ENCODE measurements at regions not wholly inside any gene's neighbourhood (a gene's known extent, or its start where the extent isn't known, plus 50 kb on each side); places are given as distances from the start of the nearest gene placed in this dataset.
"Not testable (repeated sequence)": the region's sequence is repeated elsewhere in the genome, so short reads cannot be mapped to it uniquely, and the experiment has no call there.

DNA sequence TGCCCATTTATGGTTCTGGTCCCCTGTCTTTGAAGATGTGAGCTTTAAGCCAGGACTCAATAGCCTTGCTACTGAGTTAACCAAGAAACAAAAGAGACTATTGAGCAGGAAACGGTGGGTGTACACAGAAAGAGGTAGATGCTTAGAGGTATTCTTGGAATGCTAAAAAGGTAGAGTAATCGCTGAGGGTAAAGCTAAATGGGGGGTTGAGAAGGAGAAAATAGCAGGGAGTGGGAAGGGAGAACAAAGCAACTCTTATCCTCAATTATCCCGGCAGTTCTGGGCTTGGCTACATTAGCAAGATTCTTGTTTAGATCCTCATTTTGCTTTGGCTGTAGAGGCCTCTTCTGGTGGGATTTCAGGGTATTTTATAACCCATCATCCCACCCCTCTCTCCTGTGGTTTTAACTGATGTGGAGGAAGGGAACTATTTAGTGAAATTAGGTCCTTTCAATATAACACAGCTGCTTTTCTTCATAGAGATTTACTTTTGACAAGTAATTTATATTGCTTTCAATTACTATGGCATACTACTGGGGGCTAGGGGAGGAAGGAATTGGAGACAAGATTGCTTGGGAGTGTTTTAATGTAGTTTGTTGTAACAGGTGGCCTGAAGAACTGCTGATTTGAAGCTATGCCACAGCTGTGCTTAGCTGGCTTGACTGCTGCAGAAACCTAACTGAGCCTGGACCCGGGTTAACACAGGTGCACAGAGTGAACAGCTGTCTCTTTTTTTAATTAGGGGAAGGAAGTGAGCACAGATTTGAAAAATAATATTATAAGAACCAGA is 234.3 kb upstream of the CCDC54 start:
- Histone ChIP-seq H3K36me3 (ENCODE audit: control insufficient read depth, insufficient read depth, low read length) (no peaks in the 10 kb centered on the region), H3K9me3 (ENCODE audit: control insufficient read depth, insufficient read depth, low read length) (no peaks in the 10 kb centered on the region), H3K4me3 (ENCODE audit: low read depth, low read length) (no peak overlapping the region), H3K9ac (ENCODE audit: low read depth, low read length) (no peak overlapping the region), H3K4me1 (ENCODE audit: control insufficient read depth, insufficient read depth, low read length) (no peaks in the 10 kb centered on the region), H3K27me3 (ENCODE audit: control insufficient read depth, insufficient read depth, low read length) (no peaks in the 10 kb centered on the region)

DNA sequence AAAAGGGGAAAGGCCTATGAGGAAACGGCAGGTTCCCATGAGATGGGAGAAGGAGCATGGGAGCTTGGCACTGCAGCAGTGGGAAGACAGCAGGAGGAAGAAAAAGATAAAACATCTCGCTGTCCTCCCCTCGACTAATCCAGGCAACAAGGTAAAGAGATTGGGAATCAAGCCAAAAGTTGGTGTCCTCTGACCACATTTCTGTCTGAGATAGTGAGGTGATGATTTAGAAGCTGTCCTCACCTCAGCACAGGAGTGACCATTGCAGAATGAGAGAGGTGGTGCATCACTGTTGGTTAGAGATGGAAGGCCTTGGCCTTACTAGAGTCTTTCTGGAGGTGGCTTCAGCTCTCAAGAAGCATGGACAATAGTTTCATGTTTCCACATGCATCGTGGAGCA is 226.6 kb upstream of the CCDC54 start:
- H3K4me3 ChIP-seq (ENCODE audit: low read depth, low read length) = no peak overlapping the region
- no peak overlapping the region for H3K9ac ChIP-seq (ENCODE audit: low read depth, low read length)
- no peaks in the 10 kb centered on the region for H3K4me1 ChIP-seq (ENCODE audit: control insufficient read depth, insufficient read depth, low read length)
- H3K9me3 ChIP-seq (ENCODE audit: control insufficient read depth, insufficient read depth, low read length) = no peaks in the 10 kb centered on the region
- H3K36me3 ChIP-seq (ENCODE audit: control insufficient read depth, insufficient read depth, low read length) = no peaks in the 10 kb centered on the region
- no peaks in the 10 kb centered on the region for H3K27me3 ChIP-seq (ENCODE audit: control insufficient read depth, insufficient read depth, low read length)

DNA sequence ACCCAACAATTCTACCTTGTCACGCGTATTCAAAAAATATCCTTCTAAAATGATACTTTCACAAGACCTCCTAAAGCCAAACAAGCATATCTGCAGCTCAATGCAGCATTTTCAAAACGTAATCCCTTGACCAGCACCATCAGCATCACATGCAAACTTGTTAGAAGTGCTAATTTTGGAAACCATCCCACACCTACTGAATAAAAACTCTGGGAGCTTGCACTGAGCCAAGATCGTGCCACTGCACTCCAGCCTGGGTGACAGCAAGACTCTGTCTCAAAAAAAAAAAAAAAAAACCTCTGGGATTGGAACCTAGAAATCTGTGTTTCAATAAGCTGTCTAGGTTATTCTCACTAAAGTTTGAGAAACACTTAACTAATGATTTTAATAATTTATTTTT is 223.3 kb upstream of the CCDC54 start:
- H3K4me1 ChIP-seq (ENCODE audit: control insufficient read depth, insufficient read depth, low read length) = no peaks in the 10 kb centered on the region
- no peaks in the 10 kb centered on the region for H3K27me3 ChIP-seq (ENCODE audit: control insufficient read depth, insufficient read depth, low read length)
- H3K36me3 ChIP-seq (ENCODE audit: control insufficient read depth, insufficient read depth, low read length) = peaks cover 4% of the 10 kb centered on the region
- no peak overlapping the region for H3K9ac ChIP-seq (ENCODE audit: low read depth, low read length)
- H3K9me3 ChIP-seq (ENCODE audit: control insufficient read depth, insufficient read depth, low read length) = no peaks in the 10 kb centered on the region
- no peak overlapping the region for H3K4me3 ChIP-seq (ENCODE audit: low read depth, low read length)

DNA sequence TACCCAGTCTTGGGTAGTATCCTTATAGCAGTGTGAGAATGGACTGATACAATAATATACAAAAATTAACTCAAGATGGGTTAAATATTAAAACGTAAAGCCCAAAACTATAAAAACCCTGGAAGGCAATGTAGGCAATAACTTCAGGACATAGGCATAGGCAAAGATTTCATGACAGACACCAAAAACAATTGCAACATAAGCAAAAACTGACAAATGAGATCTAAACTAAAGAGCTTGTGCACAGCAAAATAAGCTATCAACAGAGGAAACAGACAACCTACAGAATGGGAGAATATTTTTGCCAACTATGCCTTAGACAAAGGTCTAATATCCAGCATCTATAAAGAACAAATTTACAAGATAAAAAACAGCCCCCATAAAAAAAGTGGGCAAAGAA is 204.8 kb upstream of the CCDC54 start:
- Histone ChIP-seq H3K9me3 (ENCODE audit: control insufficient read depth, insufficient read depth, low read length) (no peaks in the 10 kb centered on the region), H3K36me3 (ENCODE audit: control insufficient read depth, insufficient read depth, low read length) (no peaks in the 10 kb centered on the region), H3K4me1 (ENCODE audit: control insufficient read depth, insufficient read depth, low read length) (no peaks in the 10 kb centered on the region), H3K9ac (ENCODE audit: low read depth, low read length) (no peak overlapping the region), H3K27me3 (ENCODE audit: control insufficient read depth, insufficient read depth, low read length) (no peaks in the 10 kb centered on the region), H3K4me3 (ENCODE audit: low read depth, low read length) (no peak overlapping the region)

DNA sequence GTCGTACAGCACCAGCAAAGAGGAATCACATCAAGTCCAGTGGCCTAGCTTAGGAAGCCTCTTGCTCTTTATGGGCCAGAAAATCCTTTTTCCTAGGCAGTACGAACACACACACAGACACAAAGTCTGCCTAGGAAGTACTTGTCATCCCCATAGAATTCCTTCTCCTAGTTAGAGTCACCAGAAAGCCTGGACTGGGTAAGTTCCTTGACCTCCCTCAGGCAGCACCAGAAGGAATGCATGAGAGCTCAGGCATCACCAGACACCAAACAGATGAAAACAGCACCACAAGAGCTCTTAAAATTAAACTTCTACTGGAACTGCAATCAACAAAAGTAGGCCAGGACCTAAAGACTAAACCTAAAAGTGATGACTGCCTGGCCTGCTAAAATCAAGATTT is 192.9 kb upstream of the CCDC54 start:
- Histone ChIP-seq H3K4me1 (ENCODE audit: control insufficient read depth, insufficient read depth, low read length) (no peaks in the 10 kb centered on the region), H3K36me3 (ENCODE audit: control insufficient read depth, insufficient read depth, low read length) (no peaks in the 10 kb centered on the region), H3K9ac (ENCODE audit: low read depth, low read length) (no peak overlapping the region), H3K4me3 (ENCODE audit: low read depth, low read length) (no peak overlapping the region), H3K27me3 (ENCODE audit: control insufficient read depth, insufficient read depth, low read length) (no peaks in the 10 kb centered on the region), H3K9me3 (ENCODE audit: control insufficient read depth, insufficient read depth, low read length) (no peaks in the 10 kb centered on the region)

DNA sequence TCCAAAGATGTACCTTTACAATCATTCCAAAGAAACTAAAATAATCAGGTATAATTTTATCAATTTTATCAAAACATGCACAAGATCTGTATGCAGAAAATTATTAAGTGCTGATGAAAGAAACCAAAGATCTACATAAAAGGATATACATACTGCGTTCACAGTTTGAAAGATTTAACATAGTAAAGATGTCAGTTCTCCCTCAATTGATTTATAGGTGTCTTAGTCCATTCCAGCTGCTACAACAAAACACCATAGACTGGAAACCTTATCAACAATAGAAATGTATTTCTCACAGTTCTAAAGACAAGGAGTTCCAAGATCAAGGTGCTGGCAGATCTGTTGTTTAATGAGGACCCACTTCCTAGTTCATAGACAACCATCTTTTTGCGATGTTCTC is 189.0 kb upstream of the CCDC54 start:
- Histone ChIP-seq H3K4me1 (ENCODE audit: control insufficient read depth, insufficient read depth, low read length) (no peaks in the 10 kb centered on the region), H3K36me3 (ENCODE audit: control insufficient read depth, insufficient read depth, low read length) (no peaks in the 10 kb centered on the region), H3K27me3 (ENCODE audit: control insufficient read depth, insufficient read depth, low read length) (no peaks in the 10 kb centered on the region), H3K4me3 (ENCODE audit: low read depth, low read length) (no peak overlapping the region), H3K9me3 (ENCODE audit: control insufficient read depth, insufficient read depth, low read length) (no peaks in the 10 kb centered on the region), H3K9ac (ENCODE audit: low read depth, low read length) (no peak overlapping the region)

DNA sequence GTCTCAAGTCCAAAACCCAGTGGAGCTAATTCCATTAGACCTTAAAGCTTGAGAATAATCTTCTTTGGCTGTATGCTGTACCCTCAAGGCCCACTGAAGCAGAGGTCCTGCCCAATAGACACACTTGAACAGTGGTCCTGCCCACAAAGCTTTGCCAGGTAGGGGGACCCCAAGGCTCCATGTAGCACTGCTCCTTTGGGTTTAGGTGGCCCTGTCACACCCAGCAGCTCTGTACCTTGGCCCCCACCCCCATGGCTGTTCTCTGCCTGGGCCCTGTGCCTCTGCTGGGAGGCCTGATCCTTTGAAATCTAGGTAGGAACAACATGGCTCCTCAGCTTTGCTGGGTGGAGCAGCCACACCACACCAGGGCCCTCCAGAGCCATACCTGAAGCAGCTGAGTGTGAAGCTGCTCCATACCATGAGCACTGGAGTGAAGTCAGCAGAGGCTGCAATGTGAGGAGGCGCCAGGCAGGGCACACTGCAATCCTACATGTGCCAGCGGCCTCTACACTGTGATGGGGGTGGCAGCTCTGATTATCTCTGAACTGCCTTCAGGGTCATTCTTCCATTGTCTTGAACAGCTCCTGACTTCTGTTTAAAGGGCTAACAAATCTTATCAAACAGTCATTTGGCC is 188.0 kb upstream of the CCDC54 start:
- no peaks in the 10 kb centered on the region for H3K36me3 ChIP-seq (ENCODE audit: control insufficient read depth, insufficient read depth, low read length)
- no peaks in the 10 kb centered on the region for H3K4me1 ChIP-seq (ENCODE audit: control insufficient read depth, insufficient read depth, low read length)
- H3K9ac ChIP-seq (ENCODE audit: low read depth, low read length) = no peak overlapping the region
- no peak overlapping the region for H3K4me3 ChIP-seq (ENCODE audit: low read depth, low read length)
- H3K9me3 ChIP-seq (ENCODE audit: control insufficient read depth, insufficient read depth, low read length) = no peaks in the 10 kb centered on the region
- no peaks in the 10 kb centered on the region for H3K27me3 ChIP-seq (ENCODE audit: control insufficient read depth, insufficient read depth, low read length)

DNA sequence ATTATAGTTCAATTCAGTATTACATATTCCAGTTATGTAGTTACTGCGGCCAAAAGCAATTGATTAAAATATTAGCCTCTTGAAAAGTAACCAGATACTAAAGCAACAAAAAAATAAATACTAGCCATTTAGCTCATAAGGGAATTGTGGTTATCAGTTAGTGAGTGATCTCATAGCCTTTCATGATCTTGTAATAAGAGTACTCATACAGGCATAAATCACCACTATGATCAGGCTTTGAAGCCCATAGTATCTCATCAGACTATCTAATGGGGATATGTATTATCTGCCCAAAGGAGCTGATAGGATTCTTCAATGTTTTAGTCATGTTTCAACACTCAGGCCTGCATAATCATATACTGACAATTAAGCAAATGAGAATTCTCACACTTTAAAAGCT is 184.1 kb upstream of the CCDC54 start:
- Histone ChIP-seq H3K27me3 (ENCODE audit: control insufficient read depth, insufficient read depth, low read length) (no peaks in the 10 kb centered on the region), H3K4me1 (ENCODE audit: control insufficient read depth, insufficient read depth, low read length) (no peaks in the 10 kb centered on the region), H3K9me3 (ENCODE audit: control insufficient read depth, insufficient read depth, low read length) (no peaks in the 10 kb centered on the region), H3K4me3 (ENCODE audit: low read depth, low read length) (no peak overlapping the region), H3K9ac (ENCODE audit: low read depth, low read length) (no peak overlapping the region), H3K36me3 (ENCODE audit: control insufficient read depth, insufficient read depth, low read length) (no peaks in the 10 kb centered on the region)

DNA sequence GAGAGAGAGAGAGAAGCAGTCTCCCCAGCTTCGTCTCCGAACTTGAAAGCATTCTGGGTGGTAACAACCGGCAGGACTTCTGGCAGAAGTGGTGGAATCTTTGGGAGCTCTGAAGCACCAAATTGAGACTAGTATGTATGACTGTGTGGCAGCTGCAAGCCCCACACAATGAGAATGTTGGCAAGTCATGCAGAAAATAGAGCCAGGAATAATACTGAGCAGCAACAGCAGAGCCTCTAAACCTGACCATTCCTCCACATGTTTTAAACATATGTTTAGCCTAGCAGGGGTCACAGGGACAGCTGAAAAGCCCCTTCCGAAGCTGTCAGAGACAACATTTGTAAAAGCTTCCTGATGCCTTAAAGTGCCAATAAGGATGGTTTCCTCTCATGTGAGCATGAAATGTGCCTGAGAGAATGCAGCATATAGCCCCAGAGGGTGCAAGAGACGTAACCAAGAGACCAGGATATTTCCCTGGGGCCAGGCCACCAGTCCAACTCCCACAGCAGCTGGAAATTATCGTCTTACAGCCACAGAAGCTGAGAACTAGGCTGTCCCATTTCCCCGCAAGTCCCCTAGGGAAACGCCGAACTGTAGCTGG is 178.6 kb upstream of the CCDC54 start:
- Histone ChIP-seq H3K4me1 (ENCODE audit: control insufficient read depth, insufficient read depth, low read length) (no peaks in the 10 kb centered on the region), H3K9ac (ENCODE audit: low read depth, low read length) (no peak overlapping the region), H3K36me3 (ENCODE audit: control insufficient read depth, insufficient read depth, low read length) (no peaks in the 10 kb centered on the region), H3K4me3 (ENCODE audit: low read depth, low read length) (no peak overlapping the region), H3K27me3 (ENCODE audit: control insufficient read depth, insufficient read depth, low read length) (no peaks in the 10 kb centered on the region), H3K9me3 (ENCODE audit: control insufficient read depth, insufficient read depth, low read length) (no peaks in the 10 kb centered on the region)

DNA sequence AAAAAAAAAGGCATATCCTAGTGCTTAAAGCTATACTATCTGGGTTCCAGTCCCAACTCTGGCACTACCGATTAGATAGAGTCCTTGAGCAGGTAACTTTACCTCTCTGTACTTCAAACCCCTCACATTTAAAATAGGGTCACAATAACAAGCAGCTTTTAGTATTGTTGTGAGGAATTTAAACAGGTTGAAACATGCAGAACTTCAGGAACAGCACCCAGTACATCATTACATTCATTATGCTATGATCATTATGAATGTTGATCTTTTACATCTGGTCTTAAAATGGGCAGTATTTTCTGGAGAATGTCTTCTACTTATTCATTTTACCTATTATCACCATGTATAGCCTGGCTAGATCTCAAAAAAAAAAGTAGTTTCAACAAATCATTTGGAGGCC is 176.1 kb upstream of the CCDC54 start:
- H3K4me3 ChIP-seq (ENCODE audit: low read depth, low read length) = no peak overlapping the region
- H3K36me3 ChIP-seq (ENCODE audit: control insufficient read depth, insufficient read depth, low read length) = no peaks in the 10 kb centered on the region
- no peaks in the 10 kb centered on the region for H3K4me1 ChIP-seq (ENCODE audit: control insufficient read depth, insufficient read depth, low read length)
- H3K9ac ChIP-seq (ENCODE audit: low read depth, low read length) = no peak overlapping the region
- H3K27me3 ChIP-seq (ENCODE audit: control insufficient read depth, insufficient read depth, low read length) = no peaks in the 10 kb centered on the region
- H3K9me3 ChIP-seq (ENCODE audit: control insufficient read depth, insufficient read depth, low read length) = no peaks in the 10 kb centered on the region

DNA sequence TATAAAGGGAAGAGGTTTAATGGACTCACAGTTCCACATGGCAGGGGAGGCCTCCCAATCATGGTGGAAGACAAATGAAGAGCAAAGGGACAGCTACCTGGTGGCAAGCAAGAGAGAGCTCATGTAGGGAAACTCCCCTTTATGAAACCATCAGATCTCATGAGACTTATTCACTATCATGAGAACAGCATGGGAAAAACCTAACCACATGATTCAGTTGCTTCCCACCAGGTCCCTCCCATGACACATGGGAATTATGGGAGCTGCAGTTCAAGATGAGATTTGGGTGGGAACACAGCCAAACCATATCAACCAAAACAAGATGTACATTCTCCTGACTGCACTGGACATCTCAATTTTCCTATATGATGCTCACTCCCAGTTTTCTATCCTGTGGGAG is 174.4 kb upstream of the CCDC54 start:
- not testable (repeated sequence) for H3K4me3 ChIP-seq (ENCODE audit: low read depth, low read length); H3K9me3 ChIP-seq (ENCODE audit: control insufficient read depth, insufficient read depth, low read length); H3K27me3 ChIP-seq (ENCODE audit: control insufficient read depth, insufficient read depth, low read length); H3K4me1 ChIP-seq (ENCODE audit: control insufficient read depth, insufficient read depth, low read length); H3K9ac ChIP-seq (ENCODE audit: low read depth, low read length); H3K36me3 ChIP-seq (ENCODE audit: control insufficient read depth, insufficient read depth, low read length)

DNA sequence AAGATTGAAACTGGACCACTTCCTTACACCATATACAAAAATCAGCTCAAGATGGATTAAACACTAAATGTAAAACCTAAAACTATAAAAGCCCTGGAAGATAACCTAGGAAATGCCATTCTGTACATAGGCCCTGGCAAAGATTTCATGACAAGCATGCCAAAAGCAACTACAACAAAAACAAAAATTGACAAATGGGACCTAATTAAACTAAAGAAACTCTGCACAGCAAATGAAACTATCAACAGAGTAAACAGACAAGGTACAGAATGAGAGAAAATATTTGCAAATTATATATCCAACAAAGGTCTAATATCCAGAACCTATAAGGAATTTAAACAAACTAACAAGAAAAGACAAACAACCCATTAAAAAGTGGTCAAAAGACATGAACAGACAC is 173.1 kb upstream of the CCDC54 start:
- no peaks in the 10 kb centered on the region for H3K36me3 ChIP-seq (ENCODE audit: control insufficient read depth, insufficient read depth, low read length)
- H3K9me3 ChIP-seq (ENCODE audit: control insufficient read depth, insufficient read depth, low read length) = no peaks in the 10 kb centered on the region
- H3K9ac ChIP-seq (ENCODE audit: low read depth, low read length) = no peak overlapping the region
- H3K27me3 ChIP-seq (ENCODE audit: control insufficient read depth, insufficient read depth, low read length) = no peaks in the 10 kb centered on the region
- H3K4me1 ChIP-seq (ENCODE audit: control insufficient read depth, insufficient read depth, low read length) = peaks cover 3% of the 10 kb centered on the region
- no peak overlapping the region for H3K4me3 ChIP-seq (ENCODE audit: low read depth, low read length)

Measured in iPS-15b (cell line).